MG63 (cell line): ENCODE measurements at regions not wholly inside any gene's neighbourhood (a gene's known extent, or its start where the extent isn't known, plus 50 kb on each side); places are given as distances from the start of the nearest gene placed in this dataset.
A peak's percentile ranks its signal among the peaks of the same experiment; 100 is the strongest.

Experiments
- DNase-seq: peaks from one replicate; pipeline ENCODE4 v3.0.0-alpha.2; 2020
- H3K27me3 ChIP-seq: fragments of 250-450 bp; sonication (Bioruptor Pico); 2 replicates; pipeline ENCODE4 v1.5.1; 2020; ENCODE audit warnings: mild to moderate bottlenecking, moderate library complexity
- H3K36me3 ChIP-seq: fragments of 250-450 bp; sonication (Bioruptor Pico); 2 replicates; pipeline ENCODE4 v1.5.1; 2020; ENCODE audit warnings: mild to moderate bottlenecking, moderate library complexity
- H3K4me3 ChIP-seq: fragments of 250-450 bp; sonication (Bioruptor Pico); 2 replicates; pipeline ENCODE4 v1.5.1; 2020; ENCODE audit warnings: mild to moderate bottlenecking, moderate library complexity
- H3K9me3 ChIP-seq: fragments of 250-450 bp; sonication (Bioruptor Pico); 2 replicates; pipeline ENCODE4 v1.5.1; 2020; ENCODE audit warnings: mild to moderate bottlenecking, moderate library complexity

DNA sequence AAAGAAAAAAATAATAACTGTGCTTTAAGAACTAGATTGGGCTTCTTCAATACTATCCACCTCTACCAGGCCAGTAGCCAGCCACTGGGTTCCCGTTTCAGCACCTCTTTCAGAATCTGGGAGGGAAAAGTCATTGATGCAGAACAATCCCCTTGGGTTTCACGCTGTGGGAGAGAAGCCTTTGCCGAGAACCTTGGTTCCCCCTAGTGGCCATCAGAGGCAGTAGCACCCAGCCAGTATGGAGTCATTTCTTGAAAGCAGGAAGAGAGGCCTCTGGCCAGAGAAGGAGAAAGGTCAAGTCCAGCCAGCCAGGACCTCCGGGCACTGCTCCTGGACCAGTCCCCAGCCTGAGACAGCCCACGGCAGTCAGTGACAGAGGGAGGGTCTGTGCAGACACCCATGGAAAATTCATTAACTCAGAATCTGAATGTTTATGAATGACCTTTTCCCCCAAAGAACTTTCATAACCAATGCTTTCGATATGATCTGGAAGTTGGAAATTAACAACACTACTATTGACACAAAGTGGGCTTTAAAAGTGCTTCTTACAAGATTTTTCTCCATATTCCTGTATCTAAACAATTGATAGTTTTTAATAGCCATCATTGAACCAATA is 51.2 kb upstream of the CDH5 start:
- Histone ChIP-seq H3K9me3 (no peaks in the 10 kb centered on the region), H3K4me3 (no peak overlapping the region), H3K36me3 (no peaks in the 10 kb centered on the region), H3K27me3 (no peaks in the 10 kb centered on the region)
- DNase-seq, result peak; percentile 39

- H3K4me3 ChIP-seq, result no peak overlapping the region
- no peaks in the 10 kb centered on the region for H3K9me3 ChIP-seq
- no peak for DNase-seq
- H3K36me3 ChIP-seq, result no peaks in the 10 kb centered on the region
- no peaks in the 10 kb centered on the region for H3K27me3 ChIP-seq
Measured at GRCh38 chr16:66311306-66311705, 55.2 kb upstream of the CDH5 start.

- DNase-seq, result no peak
- Histone ChIP-seq H3K9me3 (no peaks in the 10 kb centered on the region), H3K27me3 (no peaks in the 10 kb centered on the region), H3K36me3 (no peaks in the 10 kb centered on the region), H3K4me3 (no peak overlapping the region)
Measured at GRCh38 chr16:66309215-66309807, 57.2 kb upstream of the CDH5 start.

- DNase-seq, result no peak
- Histone ChIP-seq H3K36me3 (no peaks in the 10 kb centered on the region), H3K27me3 (no peaks in the 10 kb centered on the region), H3K9me3 (no peaks in the 10 kb centered on the region), H3K4me3 (no peak overlapping the region)
Measured at GRCh38 chr16:66308096-66308495, 58.4 kb upstream of the CDH5 start.

DNA sequence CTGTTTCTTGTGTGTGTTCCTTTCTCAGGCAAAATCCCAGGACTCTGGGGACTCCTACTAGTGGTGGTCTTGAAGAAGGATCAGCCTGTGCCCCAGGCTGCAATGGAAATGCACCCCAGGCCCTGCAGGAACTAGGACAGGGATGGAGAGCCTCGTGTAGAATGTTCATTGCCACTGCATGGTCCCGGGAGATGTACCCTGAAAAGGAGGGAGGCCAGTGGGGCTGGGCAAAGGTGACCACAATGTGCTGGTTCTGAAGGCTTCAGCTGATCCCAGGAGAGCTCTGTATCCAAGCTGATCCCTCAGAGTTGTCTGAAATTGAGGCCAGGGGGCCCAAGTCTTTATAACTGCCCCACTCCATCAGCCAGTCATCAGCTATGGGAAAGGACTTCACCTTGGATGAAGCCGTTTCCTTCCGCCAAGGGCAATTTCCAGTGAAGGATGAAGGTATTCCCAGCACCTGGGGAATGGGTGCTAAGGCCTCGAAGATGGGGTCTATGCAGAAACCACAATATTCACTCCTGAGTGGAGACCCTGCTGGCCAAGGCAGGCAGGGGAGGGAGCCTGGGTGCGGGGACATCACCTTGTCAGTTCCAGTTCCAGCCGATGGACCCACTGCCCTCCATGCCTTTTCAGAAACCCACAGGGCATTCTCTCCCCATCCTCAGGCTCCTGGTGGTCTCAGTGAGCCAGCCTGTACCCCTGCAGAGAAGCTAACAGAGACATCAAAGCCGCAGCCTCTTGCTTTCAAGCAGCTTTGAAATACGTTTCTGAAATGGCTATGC is 59.9 kb upstream of the CDH5 start:
- H3K27me3 ChIP-seq, result no peaks in the 10 kb centered on the region
- no peaks in the 10 kb centered on the region for H3K36me3 ChIP-seq
- no peak for DNase-seq
- no peaks in the 10 kb centered on the region for H3K9me3 ChIP-seq
- no peak overlapping the region for H3K4me3 ChIP-seq

- Histone ChIP-seq H3K36me3 (no peaks in the 10 kb centered on the region), H3K4me3 (no peak overlapping the region), H3K9me3 (no peaks in the 10 kb centered on the region), H3K27me3 (no peaks in the 10 kb centered on the region)
- no peak for DNase-seq
Measured at GRCh38 chr16:66304961-66305360, 61.5 kb upstream of the CDH5 start.

GRCh38 chr16:66304151-66304550 is 62.3 kb upstream of the CDH5 start:
- no peaks in the 10 kb centered on the region for H3K27me3 ChIP-seq
- H3K9me3 ChIP-seq, result no peaks in the 10 kb centered on the region
- H3K4me3 ChIP-seq, result no peak overlapping the region
- H3K36me3 ChIP-seq, result no peaks in the 10 kb centered on the region
- DNase-seq, result no peak

DNA sequence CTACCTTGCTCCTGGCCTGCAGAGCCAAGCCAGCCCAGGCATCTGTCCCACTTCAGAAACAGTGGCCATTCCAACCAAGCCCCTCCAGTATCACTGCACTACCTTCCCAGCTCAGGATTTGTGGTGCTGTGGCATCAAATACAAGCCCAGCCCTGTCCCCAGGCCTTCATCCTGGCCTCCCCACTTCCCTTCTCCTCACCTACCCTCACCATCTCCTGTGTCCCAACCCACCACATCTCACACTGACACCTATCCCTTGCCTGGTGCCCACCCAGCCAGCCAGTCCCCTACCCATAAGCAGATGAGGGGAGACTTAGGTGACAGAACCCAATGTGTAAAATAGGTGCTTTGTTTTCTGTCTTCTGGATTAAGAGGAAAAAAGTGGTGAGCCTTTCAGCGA is 66.0 kb upstream of the CDH5 start:
- Histone ChIP-seq H3K36me3 (no peaks in the 10 kb centered on the region), H3K27me3 (no peaks in the 10 kb centered on the region), H3K9me3 (no peaks in the 10 kb centered on the region), H3K4me3 (no peak overlapping the region)
- DNase-seq, result no peak

- Histone ChIP-seq H3K9me3 (no peaks in the 10 kb centered on the region), H3K36me3 (no peaks in the 10 kb centered on the region), H3K4me3 (no peak overlapping the region), H3K27me3 (no peaks in the 10 kb centered on the region)
- no peak for DNase-seq
Measured at GRCh38 chr16:66300037-66300436, 66.5 kb upstream of the CDH5 start.

- no peak for DNase-seq
- no peaks in the 10 kb centered on the region for H3K9me3 ChIP-seq
- no peaks in the 10 kb centered on the region for H3K36me3 ChIP-seq
- H3K27me3 ChIP-seq, result no peaks in the 10 kb centered on the region
- no peak overlapping the region for H3K4me3 ChIP-seq
Measured at GRCh38 chr16:66299349-66299748, 67.1 kb upstream of the CDH5 start.

DNA sequence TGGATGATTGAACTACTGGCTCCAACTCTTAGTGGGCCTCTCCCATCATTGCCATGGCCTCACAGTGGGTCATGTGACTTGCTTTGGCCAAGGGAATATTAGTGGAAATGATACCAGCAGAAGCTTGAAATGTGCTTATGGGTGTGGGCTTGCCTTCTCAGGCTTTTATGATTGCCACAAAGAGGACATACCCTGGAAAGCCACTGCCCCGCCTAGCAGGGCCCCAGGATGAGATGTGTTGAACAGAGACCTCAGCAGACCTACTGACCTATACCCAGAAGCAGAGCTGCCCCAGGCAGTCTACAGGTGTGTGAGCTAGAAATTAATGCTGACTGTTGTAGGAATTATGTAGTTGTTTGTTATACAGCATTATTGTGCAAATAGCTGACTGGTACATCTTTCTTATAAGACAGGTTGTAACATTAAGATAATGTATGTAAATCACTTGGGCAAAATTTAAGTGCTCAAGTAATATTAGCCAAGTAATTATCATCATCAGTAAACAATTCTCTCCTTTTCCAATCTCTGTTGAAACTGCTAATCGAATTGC is 67.8 kb upstream of the CDH5 start:
- no peaks in the 10 kb centered on the region for H3K36me3 ChIP-seq
- no peak overlapping the region for H3K4me3 ChIP-seq
- no peak for DNase-seq
- no peaks in the 10 kb centered on the region for H3K9me3 ChIP-seq
- no peaks in the 10 kb centered on the region for H3K27me3 ChIP-seq

DNA sequence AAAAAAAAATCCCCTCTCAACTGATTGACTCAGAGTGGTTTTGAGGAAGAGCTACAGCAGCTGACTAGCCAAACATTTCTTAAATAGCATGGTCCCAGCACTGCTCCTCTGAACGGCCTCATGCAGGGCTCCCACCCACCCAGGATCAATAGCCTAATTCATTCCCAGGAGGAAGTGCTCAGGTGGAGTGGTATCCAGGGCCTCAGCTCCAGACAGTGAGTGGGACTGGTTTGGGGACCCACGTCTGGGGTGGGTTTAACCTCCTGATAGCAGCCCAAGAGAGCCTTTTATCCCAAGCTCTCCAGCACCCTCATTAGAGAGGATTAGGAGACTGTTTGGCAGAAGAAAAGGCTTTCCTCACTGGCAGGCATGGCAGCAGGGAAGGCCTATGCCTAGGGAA is 68.5 kb upstream of the CDH5 start:
- H3K36me3 ChIP-seq, result no peaks in the 10 kb centered on the region
- H3K27me3 ChIP-seq, result no peaks in the 10 kb centered on the region
- no peak for DNase-seq

DNA sequence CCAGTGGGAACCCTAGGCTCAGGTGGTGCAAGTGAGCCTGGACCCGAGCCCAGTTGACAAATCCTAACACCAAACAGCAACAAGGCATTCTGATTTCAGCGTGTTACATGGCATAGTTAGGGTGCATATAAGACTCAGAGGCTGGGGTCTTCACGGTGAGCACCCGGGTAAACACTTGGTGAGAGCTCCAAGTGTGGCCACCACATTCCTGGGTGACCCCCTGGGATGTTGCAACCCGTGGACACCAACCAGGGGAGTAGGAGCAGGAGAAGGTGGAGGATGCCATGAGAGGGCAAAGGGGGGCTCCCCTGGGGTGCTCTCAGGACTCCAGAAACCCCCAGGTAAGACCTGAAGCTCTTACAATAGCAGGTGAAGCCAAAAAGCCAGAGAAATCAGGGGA is 69.9 kb upstream of the CDH5 start:
- no peak for DNase-seq
- no peaks in the 10 kb centered on the region for H3K27me3 ChIP-seq
- no peak overlapping the region for H3K4me3 ChIP-seq

More for the DNA sequence above, 68.5 kb upstream of the CDH5 start:
- H3K9me3 ChIP-seq, result no peaks in the 10 kb centered on the region
- H3K4me3 ChIP-seq, result no peak overlapping the region

GRCh38 chr16:66295761-66296546 is 70.5 kb upstream of the CDH5 start:
- Histone ChIP-seq H3K27me3 (no peaks in the 10 kb centered on the region), H3K36me3 (no peaks in the 10 kb centered on the region), H3K4me3 (no peak overlapping the region), H3K9me3 (no peaks in the 10 kb centered on the region)
- no peak for DNase-seq

More for the DNA sequence above, 69.9 kb upstream of the CDH5 start:
- H3K36me3 ChIP-seq, result no peaks in the 10 kb centered on the region
- no peaks in the 10 kb centered on the region for H3K9me3 ChIP-seq

DNA sequence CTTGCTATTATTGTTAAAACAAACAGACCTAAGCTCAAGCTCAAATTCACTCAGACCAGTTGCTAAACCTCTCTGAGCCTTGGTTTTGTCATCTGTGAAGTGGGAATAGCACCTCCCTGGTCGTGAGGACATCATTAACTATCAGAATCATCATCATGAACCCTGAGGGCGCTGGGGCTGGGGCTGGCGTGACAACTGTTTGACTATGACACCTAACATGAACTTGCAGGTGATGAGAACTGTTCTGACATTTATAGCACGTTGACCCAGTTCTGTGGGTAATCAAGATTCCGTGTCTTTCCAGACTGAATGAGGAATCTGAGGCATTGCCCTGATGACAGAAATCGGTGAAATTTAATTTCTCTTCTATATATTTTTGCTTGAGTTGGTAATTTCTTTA is 71.3 kb upstream of the CDH5 start:
- Histone ChIP-seq H3K36me3 (no peaks in the 10 kb centered on the region), H3K27me3 (no peaks in the 10 kb centered on the region)
- no peak for DNase-seq

GRCh38 chr16:66294507-66294906 is 72.0 kb upstream of the CDH5 start:
- H3K36me3 ChIP-seq, result no peaks in the 10 kb centered on the region
- no peaks in the 10 kb centered on the region for H3K27me3 ChIP-seq
- H3K9me3 ChIP-seq, result no peaks in the 10 kb centered on the region
- no peak overlapping the region for H3K4me3 ChIP-seq
- no peak for DNase-seq

More for the DNA sequence above, 71.3 kb upstream of the CDH5 start:
- Histone ChIP-seq H3K9me3 (no peaks in the 10 kb centered on the region), H3K4me3 (no peak overlapping the region)

DNA sequence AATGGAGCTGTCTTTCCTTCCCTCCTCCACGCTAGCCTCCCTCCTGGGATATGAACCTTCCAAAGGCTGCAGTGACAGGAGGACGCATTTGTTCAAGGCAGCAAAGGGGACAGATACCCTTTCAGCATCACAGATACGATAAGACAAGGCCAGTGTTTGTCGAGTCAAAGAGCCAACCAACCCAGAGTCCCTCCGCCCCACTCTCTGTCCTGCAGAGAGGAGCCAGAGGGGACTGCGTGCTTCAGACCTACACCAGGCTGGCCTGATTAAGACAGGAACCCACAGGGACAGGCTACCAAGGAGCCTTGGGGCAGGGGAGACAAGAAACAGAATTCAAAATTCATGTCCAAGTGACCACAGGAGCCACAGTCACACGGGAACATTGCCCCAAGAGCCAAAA is 72.6 kb upstream of the CDH5 start:
- H3K36me3 ChIP-seq, result no peaks in the 10 kb centered on the region
- no peak overlapping the region for H3K4me3 ChIP-seq
- H3K27me3 ChIP-seq, result no peaks in the 10 kb centered on the region
- H3K9me3 ChIP-seq, result no peaks in the 10 kb centered on the region
- DNase-seq, result no peak
